Medulla oblongata (tissue), 1 donor: ENCODE measurements at regions not wholly inside any gene's neighbourhood (a gene's known extent, or its start where the extent isn't known, plus 50 kb on each side); places are given as distances from the start of the nearest gene placed in this dataset.

Experiments used
- DNase-seq: peaks from one replicate; pipeline ENCODE4 v3.0.0-alpha.2; 2015; ENCODE audit errors: extremely low spot score

DNA sequence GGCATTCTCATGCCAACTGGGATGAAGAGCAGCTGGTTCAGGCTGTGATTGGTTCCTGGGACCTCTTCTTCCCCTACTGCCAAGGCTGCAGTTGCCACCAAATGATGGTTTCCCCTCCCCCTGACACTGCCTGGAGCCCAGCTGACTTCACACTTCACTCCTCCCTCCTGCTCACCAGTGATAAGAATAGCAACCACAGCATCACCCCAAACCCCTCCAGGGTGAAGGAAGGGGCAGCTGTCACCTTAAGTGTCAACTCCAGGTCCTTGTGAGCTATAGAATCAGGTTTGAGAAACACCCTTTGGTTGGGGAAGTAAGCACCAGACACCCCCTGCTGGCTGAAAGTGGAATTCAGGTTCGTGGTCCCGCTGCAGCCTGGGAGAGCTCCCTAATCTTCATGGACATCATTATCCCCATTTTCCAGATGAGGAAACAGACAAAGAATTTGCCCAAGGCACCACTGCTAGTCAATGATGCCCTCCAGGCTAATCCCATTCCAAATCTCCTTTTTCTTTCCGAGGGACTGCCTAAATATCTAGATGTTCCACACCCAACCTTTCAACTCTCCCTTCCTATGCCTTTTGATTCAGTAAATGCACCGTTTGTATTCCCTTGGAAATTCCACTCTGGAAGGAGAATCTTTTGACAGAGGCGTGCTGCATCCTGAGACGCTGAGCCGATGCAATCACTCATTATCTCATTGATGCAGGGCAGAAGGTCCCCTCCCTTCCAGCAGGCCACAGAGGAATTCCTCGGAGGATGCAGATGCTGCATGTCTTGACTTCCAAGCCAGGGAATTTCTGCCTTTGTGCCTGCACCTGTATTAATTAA, 50.6 kb upstream of the UQCRFS1 start:
- DNase-seq, result peak; percentile 54

- DNase-seq, result no peak
Observed at GRCh38 chr19:29264897-29265296, 51.9 kb upstream of the UQCRFS1 start.

DNA sequence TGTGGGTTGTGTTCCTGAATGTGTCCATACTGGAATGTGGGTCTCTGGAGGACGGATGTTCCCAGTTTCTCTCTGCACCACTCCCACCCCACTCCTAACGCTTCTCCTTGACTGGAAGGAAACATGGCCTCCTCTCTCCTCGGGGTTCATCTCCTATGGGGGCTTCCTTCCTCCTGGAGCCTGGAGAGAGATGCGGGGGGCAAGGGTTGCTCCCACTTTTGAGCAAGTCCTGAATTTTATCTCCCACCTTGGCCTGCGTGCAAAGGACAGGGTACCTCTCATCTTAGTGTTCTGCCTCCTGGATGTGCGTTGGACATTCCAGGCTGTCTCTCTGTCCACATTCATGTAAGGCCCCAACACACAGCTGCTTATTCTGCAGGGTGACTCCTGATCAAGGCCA, 52.5 kb upstream of the UQCRFS1 start:
- no peak for DNase-seq

- DNase-seq, result no peak
Observed at GRCh38 chr19:29266001-29266400, 53.0 kb upstream of the UQCRFS1 start.

DNA sequence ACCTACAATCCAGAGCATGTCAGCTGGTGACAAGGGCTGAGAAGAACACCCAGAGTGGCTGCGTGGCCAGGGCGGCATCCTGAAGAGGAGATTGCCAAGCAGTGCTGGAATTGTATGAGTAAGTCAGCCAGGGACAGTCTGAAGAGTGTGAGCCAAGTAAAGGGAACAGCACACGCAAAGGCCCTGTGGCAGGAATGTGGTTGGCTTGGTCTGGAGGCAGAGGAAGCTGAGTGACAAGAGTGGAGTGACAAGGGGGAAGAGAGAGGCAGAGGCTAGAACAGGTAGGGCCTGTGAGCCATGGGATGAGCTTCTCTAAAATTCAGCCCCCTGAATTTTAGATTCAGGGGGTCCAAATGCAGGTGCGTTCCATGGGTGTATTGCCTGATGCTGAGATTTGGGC, 53.7 kb upstream of the UQCRFS1 start:
- DNase-seq, result no peak

DNA sequence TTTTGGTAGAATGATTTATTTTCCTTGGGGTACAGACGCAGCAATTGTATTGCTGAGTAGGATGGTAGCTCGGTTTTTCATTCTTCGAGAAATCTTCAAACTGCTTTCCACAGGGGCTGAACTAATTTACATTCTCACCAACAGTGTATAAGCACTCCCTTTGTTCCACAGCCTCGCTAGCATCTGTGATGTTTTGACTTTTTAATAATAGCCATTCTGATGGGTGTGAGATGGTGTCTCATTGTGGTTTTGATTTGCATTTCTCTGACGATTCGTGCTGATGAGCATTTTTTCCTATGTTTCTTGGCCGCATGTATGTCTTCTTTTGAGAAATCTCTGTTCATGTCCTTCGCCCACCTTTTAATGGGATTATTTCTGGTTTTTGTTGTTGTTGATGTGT, 54.8 kb upstream of the UQCRFS1 start:
- peak; percentile 9 for DNase-seq

DNA sequence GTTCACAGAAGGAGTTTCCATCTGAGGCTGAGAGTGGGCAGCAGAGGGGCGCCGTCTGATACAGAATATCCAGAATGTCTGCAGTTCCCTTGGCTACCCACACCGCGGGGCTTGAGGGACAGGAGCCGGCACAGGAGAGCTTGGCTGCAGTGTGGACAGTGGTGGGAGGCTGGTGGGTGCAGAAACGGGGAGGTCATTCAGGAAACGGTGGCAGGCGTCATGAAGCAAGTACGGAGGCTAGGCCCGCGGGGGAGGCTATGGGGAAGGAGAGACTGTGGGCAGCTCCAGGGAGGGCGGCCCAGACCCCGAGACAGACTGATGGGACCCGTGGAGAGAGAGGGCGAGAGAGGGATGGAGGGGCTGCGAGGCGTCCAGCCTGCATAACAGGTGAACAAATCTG, 55.2 kb upstream of the UQCRFS1 start:
- DNase-seq, result no peak

DNA sequence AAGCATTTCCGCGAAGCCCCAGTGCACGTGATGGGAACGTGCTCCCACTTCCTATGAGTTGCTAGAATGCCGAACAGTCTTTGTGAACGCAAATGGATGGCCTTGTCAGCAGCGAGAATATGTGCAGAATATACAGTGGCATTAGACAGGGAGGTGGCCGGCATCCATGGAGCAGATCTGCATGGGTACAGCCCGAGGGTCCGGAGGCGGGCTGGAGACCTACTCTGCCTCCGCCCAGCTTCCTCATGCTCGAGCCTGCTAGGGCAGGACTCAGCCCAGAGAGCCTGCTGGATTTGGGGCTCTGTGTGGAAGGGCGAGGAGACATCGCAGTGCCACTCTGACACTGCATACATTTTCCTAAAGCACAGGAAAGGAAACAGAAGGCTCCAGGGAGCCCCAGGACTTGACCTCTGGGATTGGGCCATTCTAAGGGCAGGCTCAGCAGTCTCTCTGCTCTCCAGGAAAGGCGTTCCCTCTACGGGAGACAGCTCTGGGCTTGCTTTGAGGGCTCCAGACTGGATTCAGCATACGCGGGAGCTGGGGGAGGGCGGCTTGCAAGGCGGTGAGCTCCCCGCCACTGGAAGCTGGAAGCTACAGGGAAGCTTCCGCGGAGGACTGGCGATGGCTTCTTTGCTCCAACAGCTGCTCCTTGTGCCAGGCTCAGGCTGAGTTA, 55.9 kb upstream of the UQCRFS1 start:
- DNase-seq, result no peak

DNA sequence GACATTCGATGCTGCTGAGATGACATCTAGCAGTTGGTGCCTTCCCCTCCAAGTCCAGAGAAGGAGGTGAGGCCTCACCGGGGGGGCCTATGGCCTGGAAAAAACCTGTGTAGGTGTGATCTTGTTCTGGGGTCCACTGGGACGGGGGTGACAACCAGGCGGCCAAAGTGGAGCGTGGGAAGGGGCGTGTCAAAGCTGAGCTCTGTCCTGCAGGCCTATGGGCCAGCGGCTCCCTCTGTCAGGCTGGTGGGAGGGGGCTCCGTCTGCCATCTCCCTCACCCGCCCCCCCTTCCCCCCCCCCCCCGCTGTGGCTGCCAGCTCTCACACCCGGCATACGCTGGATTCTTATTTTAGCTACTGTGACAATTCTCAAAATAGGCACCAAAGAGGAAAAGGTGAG, 56.7 kb upstream of the UQCRFS1 start:
- DNase-seq, result no peak

DNA sequence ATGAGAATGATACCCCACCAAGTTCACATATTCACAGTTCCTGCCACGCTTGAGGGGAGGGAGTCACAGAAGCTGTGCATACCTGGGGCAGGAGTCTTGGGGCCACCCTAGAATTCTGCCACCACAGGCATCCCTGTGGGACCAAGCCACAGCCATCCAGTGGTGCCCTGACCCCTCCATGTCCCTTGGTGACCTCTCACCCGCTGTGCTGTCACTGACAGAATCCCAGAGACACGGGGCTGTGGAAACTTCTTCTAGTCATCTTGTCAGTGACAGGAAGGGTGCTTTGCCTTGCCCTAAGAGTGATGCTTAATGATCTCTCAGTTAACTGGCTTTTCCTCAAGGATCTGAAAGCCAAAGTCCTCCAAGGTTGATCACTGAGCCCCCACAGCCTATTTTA, 58.4 kb upstream of the UQCRFS1 start:
- DNase-seq, result no peak

- no peak for DNase-seq
Observed at GRCh38 chr19:29271911-29272310, 59.0 kb upstream of the UQCRFS1 start.

DNA sequence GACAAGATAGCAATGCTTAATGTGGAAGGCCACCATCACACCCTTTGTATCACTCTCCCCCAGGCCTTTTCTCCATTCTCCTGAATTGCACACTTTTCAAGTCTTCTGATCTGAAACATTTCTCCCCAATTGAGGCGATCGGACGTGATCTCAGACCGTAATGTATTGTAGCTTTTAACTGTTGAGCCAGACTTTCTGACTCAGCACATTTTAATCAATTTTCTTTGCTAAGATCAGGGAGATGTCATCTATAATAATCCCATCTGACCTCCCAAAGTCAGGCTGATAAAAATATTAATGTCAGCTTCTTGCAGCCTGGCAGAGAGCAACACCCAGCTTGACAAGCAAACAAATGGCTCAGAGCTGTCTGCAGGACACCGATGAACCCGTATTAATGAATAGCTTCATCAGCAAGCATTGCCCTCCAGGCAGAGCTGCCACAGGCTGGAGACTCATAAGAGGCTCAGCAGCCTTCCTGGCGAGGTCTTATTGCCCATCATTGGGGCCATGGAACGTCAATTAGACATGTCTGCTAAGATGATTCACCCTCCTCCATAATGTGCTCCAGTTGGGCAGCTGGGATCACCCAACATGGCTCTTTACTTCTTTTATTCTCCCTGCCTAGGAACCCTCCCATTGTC, 60.2 kb upstream of the UQCRFS1 start:
- DNase-seq, result no peak

DNA sequence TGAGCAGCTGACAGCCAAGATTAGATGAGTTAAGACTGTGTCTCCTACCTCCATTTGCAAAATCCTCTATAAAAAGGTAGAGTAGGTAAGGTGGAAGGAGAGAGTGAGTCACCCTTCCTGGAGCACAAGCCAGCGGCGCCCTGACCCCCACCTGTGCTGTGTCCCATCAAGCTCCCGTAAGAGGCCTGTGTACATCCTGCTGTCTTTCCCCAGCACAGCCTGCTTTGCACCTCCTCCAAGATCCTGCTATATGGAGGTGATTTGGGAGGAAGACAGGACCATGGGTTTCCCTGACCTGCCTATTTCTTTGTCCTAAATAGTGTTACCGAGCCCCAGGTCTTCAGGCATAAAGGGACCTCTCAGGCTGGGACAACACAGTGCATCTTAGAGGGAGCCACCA, 62.3 kb upstream of the UQCRFS1 start:
- DNase-seq, result no peak

DNA sequence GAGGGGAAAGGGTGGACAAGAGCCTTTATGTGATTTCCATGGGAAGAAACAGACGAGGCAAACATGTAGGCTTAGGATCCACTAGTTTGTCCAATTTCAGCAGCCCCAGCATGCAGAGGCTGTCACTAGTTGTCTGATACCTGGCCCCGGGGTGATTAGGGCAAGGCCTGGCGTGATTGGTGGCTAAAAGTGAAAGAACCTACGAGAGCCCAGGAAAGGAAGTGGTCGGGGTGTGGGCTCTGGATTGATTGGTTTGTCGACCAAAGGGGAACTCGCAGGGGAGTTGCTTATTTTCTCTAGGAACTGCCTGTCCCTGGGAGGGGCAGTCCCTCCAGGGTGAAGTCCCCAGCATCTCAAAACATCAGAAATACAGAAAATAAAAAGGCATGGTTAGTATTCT, 64.2 kb upstream of the UQCRFS1 start:
- DNase-seq, result no peak

- DNase-seq, result no peak
Observed at GRCh38 chr19:29278716-29279115, 65.8 kb upstream of the UQCRFS1 start.

DNA sequence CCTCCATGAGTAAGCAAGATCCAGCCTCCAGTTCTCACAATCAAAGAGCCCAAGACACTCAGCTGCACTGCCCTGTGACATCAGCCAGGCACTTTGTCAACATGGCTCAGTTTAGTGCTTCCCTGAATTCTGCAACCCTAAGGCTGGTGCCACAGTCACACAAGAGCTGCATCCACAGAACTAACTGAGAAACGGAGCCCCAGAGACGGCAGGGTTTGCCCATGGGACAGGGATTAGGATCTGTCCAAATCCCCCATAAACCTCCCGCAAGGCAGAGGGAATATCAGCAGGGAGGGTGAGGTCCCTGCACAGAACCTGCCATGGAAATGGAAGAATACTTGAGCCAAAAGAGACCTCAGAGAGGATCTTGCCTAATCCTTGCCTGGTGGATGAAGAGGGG, 70.4 kb upstream of the UQCRFS1 start:
- DNase-seq, result no peak

DNA sequence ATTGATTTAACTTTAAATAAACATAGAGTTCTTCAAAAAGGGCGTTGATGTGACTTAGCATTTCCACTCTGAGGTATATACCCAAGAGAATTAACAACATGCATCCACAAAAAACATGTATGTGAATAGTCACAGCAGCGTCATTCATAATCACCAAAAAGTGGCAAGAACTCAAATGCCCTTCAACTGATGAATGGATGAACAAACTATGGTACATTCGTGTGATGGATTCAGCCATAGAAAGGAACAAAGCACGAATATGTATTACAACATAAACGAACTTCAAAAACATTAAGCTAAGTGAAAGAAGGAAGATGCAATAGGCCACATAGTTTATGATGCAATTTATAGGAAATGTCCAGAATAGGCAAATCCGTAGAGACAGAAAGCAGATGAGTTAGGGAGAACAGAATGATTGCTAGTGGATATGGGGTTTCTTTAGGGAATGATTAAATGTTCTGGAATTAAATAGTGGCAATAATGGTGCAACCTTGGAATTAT, 72.3 kb upstream of the UQCRFS1 start:
- no peak for DNase-seq

DNA sequence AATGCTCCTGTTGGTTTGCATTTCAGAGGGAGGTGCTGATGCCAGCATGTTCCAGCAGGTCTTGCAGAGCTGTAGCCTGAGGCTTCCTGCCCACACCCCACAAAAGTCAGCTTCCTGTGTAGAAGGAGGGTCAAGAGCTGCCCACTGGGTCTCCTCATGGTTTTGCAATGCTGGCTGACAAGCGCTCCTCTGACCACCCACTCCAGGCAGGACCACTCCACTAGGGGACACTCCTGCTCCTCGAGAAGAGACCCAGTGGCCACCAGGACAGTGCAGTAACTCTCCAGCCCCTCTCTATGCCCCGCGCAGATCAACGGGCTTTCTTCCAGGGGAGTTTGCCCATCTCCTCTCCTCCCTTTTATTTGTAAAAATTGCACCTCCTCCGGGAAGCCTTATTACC, 72.9 kb upstream of the UQCRFS1 start:
- DNase-seq, result peak; percentile 61

DNA sequence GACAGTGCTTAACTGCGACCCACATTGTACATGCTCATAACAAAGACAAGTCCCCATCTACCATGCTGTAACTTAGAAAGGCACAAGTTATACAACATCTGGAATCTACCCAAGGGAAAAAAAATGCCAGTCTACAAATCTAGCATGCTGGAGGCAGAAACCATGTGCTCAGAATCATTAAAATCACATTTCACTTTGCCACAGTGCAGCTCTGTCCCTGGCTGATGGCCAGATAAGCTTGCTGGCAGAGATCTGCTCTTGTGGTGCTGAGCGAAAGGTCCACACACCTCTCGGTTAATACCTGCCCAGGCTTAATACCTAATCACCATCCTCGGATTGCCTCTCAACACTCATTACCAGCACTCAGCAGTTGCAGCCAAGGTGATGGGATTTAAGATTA, 74.1 kb upstream of the UQCRFS1 start:
- DNase-seq, result no peak

DNA sequence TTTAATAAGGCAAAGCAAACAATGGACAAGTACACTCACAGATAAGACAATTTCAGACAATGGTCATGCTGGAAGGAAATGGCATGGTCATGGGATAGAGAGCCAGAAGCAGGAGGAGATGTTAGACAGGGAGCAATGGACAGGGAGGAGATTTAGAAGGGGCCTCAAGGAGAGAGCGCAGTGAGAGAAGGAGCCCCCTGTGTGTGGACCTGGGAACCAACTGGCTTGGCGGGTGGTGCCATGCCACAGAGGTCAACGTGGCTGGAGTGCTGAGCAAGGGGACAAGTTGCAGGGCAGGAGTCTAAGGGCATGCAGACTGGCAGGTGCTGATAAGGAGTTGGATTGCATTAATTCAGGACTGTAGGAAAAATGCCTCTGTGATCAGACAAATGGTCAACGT, 75.3 kb upstream of the UQCRFS1 start:
- no peak for DNase-seq

DNA sequence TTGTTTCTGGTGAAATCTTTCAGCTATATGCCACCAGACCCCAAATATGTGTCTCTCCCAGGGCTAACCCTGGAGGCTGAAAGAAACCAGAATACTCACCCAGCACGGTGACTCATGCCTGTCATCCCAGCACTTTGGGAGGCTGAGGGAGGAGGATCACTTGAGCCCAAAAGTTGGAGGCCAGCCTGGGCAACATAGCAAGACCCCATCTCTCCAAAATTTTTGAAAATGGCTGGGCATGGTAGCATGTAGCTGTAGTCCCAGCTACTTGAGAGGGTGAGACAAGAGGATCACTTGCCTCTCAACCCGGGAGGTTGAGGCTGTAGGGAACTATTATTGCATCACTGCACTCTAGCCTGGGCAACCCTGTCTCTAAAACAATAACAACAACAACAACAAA, 76.1 kb upstream of the UQCRFS1 start:
- DNase-seq, result no peak

DNA sequence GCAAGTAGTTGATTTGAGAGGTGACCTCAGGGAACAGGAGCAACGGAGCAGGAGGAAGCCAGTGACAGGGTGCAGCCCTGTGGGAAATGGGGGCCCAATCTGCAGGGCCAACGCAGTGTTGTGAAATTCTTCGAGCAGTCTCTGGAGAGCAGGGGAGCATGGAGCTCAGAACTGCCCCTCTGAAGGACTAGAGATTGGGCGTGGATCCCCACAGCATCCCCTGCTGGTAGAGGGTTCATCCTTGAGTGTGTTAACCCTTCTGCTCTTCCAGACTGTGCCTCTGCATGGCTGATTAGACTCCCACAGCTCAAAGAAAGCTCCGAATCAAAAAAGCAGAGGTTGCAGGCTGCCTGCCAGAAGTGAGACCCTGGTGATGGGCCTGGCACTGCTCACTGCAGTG, 77.9 kb upstream of the UQCRFS1 start:
- no peak for DNase-seq

DNA sequence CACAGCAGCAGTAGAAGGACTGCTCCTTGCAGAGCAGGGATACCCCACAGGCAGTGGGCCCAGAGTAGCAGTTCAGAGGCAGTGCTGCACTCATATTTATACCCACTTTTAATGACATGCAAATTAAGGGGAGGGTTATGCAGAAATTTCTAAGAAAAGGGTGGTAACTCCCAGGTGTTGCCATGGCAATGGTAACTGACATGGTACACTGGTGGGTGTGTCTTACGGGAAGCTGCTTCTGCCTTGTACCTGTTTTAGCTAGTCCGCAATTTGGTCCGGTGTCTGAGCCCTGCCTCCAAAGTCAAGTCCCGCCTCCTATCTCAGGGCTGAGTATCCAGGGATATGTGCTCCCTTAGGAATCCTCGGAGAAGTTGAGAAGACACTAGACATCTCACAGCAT, 79.2 kb upstream of the UQCRFS1 start:
- DNase-seq, result no peak
